Small intestine (tissue), 7 donors: ENCODE measurements at regions not wholly inside any gene's neighbourhood (a gene's known extent, or its start where the extent isn't known, plus 50 kb on each side); places are given as distances from the start of the nearest gene placed in this dataset.

ENCODE experiments used
- DNase-seq, 2 donors: peaks; one replicate each; pipeline versions ENCODE4 v3.0.0 to v3.0.0-alpha.2; 2013
- FAIRE-seq: peaks from 2 replicates; lab custom pipeline; 2012; peaks lifted over from hg19 to GRCh38; lab: Jason Lieb, UNC
- H3K27ac ChIP-seq, 3 donors: one replicate each; pipeline ENCODE4 v1.5.1; 2013; ENCODE audit warnings: low read length in 2 of 3, mild to moderate bottlenecking in 2 of 3, control low read depth in 1 of 3, inconsistent platforms in 1 of 3, low read depth in 1 of 3, moderate library complexity in 1 of 3
- H3K27me3 ChIP-seq, 3 donors: one replicate each; pipeline ENCODE4 v1.6.1; 2013; ENCODE audit warnings: low read length in 3 of 3, inconsistent platforms in 1 of 3; ENCODE audit not compliant: control insufficient read depth in 3 of 3, insufficient read depth in 3 of 3
- H3K36me3 ChIP-seq, 3 donors: one replicate each; pipeline ENCODE4 v1.6.1; 2013; ENCODE audit warnings: low read length in 3 of 3, inconsistent platforms in 1 of 3, low read depth in 1 of 3, mild to moderate bottlenecking in 1 of 3, moderate library complexity in 1 of 3; ENCODE audit not compliant: control insufficient read depth in 3 of 3, insufficient read depth in 2 of 3
- H3K4me1 ChIP-seq, 3 donors: one replicate each; pipeline ENCODE4 v1.6.1; 2013; ENCODE audit warnings: low read length in 2 of 3, inconsistent platforms in 1 of 3, low read depth in 1 of 3, mild to moderate bottlenecking in 1 of 3, moderate library complexity in 1 of 3; ENCODE audit not compliant: control insufficient read depth in 3 of 3, insufficient read depth in 2 of 3
- H3K4me3 ChIP-seq, 3 donors: one replicate each; pipeline ENCODE4 v1.5.1; 2013; ENCODE audit warnings: low read length in 3 of 3, control low read depth in 1 of 3, inconsistent platforms in 1 of 3, low read depth in 1 of 3, mild to moderate bottlenecking in 1 of 3, moderate library complexity in 1 of 3
- H3K9me3 ChIP-seq, 2 donors: one replicate each; pipeline ENCODE4 v1.6.1; 2013; ENCODE audit warnings: low read depth in 1 of 2, low read length in 1 of 2; ENCODE audit not compliant: control insufficient read depth in 2 of 2, insufficient read depth in 1 of 2
- WGBS, 3 donors: extraction: QIAGEN DNeasy Blood & Tissue Kit; methylation state at CpG; one replicate each; pipeline ENCODE4 v1.1.7; 2013; 5-methylcytosine and 5-hydroxymethylcytosine counted together
- donor health status: healthy with polysubstance abuse.
- donor health status: control.
- donor health status: control.
- donor health status: Bipolar disorder and iron deficiency.
- donor health status: healthy.

DNA sequence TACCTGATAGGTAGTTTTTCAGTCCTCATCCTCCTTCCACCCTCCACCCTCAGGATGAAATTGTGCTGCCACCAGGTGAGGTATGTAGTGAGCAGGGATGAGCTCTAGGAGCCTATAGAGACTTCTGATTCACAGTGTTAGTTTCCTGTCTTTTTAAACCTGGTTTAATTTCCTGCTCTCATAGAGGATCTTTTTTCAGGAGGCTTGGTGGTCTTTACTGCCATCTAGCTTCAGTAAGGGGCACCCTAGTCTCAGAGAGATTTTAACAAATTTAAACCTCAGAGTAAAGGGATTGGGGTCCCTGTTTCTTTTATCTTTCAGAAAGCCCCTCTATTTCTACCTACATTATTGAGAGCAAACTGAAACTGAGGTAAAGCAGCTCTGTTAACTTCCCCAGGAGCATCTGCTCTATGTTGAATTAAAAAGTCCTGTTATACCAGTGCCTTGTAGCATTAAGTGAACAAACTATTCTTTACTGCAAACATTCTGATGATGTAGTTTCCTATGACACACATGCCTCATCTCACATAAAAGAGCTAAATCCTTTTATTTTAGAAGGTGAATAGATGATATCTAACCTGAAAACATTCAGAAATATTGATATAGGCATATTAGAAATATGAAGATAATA, 172.2 kb upstream of the DDHD1 start:
- Histone ChIP-seq H3K9me3 (no peaks in the 10 kb centered on the region), H3K27me3 (no peaks in the 10 kb centered on the region), H3K27ac (no peak overlapping the region), H3K4me1 (no peaks in the 10 kb centered on the region), H3K36me3 (no peaks in the 10 kb centered on the region), H3K4me3 (no peak overlapping the region)
- FAIRE-seq (no peak), DNase-seq (no peak)

DNA sequence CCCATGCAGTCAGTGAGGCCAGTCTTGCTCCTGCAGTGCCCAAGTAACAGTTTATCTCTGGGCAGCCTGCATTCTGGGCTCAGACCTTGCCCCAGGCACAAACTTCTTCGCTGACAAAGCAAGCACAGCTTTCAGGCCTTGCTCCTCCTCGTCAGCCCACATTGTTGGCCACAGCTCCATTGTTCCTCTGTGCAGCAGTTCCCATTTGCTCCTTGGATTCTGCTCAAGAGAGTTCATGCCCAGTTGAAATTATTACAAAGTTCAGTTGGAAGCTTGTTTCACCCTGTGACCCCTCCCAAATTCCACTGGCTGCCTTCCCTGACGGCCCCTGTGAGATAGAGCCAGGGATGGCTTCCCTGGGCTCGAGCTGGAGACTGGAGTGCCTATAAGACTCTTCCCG, 163.4 kb upstream of the DDHD1 start:
- H3K36me3 ChIP-seq = no peaks in the 10 kb centered on the region

DNA sequence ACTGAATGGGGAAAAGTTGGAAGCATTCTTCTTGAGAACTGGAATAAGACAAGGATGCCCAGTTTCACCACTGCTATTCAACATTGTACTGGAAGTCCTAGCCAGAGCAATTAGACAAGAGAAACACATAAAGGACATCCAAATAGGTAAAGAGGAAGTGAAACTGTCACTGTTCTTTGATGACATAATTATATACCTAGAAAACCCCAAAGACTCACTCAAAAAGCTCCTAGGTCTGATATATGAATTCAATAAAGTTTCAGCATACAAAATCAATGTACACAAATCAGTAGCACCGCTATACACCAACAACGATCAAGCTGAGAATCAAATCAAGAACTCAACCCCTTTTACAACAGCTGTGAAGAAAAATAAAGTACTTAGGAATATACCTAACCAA, 157.3 kb upstream of the DDHD1 start:
- no peak overlapping the region for H3K27ac ChIP-seq
- no peak overlapping the region for H3K4me3 ChIP-seq
- DNase-seq (no peak), FAIRE-seq (no peak)
- no peaks in the 10 kb centered on the region for H3K27me3 ChIP-seq
- H3K36me3 ChIP-seq = no peaks in the 10 kb centered on the region
- H3K9me3 ChIP-seq = no peaks in the 10 kb centered on the region
- WGBS, 3 donors = 78 to 91% (median 90%) methylated on average over 2 of the region's 2 CpGs
- H3K4me1 ChIP-seq = no peaks in the 10 kb centered on the region

More for the DNA sequence above, 163.4 kb upstream of the DDHD1 start:
- no peaks in the 10 kb centered on the region for H3K27me3 ChIP-seq
- H3K4me3 ChIP-seq = no peak overlapping the region
- H3K9me3 ChIP-seq = peaks cover 0 to 24% of the 10 kb centered on the region in 2 donors
- no peak overlapping the region for H3K27ac ChIP-seq
- FAIRE-seq = no peak
- no peaks in the 10 kb centered on the region for H3K4me1 ChIP-seq
- WGBS, 3 donors = 45 to 72% (median 61%) methylated on average over 5 of the region's 5 CpGs
- DNase-seq = no peak

DNA sequence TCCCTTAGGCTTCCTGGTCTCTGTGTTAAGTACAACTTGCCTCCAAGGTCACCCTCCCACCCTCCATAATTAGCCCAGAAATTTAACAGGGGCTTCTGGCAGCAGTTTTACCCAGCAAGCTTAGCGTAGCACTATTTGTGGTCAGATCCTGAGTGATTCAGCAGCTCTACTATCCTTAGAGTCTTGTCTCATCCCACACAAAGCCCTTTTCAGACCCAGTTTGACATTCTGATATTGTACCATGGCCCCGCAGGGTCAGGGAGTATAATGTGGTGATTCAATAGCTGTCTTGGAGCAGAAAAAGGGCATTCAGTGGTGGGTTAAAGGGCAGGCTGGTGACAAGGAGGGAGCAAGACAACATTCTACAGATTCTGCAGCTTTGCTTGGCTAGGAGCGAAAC, 153.8 kb upstream of the DDHD1 start:
- no peaks in the 10 kb centered on the region for H3K27me3 ChIP-seq
- no peaks in the 10 kb centered on the region for H3K9me3 ChIP-seq
- no peak overlapping the region for H3K27ac ChIP-seq
- H3K36me3 ChIP-seq = no peaks in the 10 kb centered on the region
- no peak for FAIRE-seq
- no peaks in the 10 kb centered on the region for H3K4me1 ChIP-seq
- H3K4me3 ChIP-seq = no peak overlapping the region
- 64 to 74% (median 70%) methylated on average over 3 of the region's 3 CpGs for WGBS, 3 donors
- DNase-seq = no peak

DNA sequence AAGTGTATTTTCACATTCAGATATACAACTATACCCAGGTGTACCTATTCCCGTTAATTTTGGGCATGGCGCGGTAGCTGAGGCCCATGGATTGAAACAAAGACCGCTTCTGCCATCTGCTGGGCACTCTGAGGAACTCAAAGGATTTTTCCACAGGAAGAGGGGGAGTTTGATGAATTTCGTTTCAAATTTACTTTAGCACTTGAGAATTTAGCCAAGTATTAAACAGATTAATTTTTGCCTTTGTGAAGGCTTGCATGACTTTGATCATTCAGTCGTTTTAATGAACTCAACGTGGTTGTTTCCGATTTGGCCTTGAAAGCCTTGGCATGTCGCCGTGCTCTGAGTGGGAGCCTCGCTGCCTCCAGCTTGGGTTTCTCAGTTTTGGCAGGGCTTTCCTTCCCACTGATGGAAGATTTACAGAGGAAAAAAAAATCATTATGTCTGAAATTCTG, 153.2 kb upstream of the DDHD1 start:
- WGBS, 3 donors = 15 to 24% (median 19%) methylated on average over 11 of the region's 11 CpGs
- Histone ChIP-seq H3K27ac (no peak overlapping the region), H3K36me3 (no peaks in the 10 kb centered on the region)

DNA sequence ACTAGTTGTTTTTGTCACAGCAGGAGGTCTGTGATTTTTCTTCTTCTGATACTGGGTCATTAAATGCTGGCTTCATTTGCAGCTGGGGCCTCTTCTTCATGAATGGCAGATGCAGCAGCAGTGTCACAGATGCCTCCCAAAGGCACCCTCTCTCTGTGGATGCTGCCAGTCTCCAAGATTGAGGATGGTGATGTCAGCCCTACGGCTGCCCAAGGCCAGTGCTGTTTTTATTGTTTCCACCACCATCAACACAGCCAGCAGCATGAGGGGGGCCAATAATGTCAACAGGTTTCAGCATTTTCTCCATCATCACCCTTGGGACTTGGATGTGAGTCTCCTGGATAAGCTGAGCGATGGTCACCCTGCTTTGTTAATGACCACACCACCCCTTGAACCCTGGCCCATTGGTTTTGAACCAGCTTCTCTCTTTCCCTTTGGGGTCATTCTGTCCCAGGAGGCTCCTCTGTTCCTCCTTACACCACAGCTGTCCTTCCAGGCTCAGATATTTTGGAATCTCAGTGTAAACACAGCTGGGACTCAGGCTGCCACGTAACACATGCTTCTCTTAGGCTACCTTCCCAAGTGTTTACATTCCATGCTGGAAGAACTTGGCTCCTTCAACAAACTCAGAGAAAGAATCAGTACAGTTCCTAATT, 151.7 kb upstream of the DDHD1 start:
- H3K9me3 ChIP-seq = no peaks in the 10 kb centered on the region
- H3K27me3 ChIP-seq = no peaks in the 10 kb centered on the region
- H3K4me3 ChIP-seq = no peak overlapping the region
- H3K27ac ChIP-seq = peak overlapping the region in 1 of 3 donors; percentile 31
- H3K36me3 ChIP-seq = no peaks in the 10 kb centered on the region
- DNase-seq = peak in 1 of 2 donors; percentile 9
- WGBS, 3 donors = 77 to 81% (median 79%) methylated on average over 3 of the region's 3 CpGs
- no peaks in the 10 kb centered on the region for H3K4me1 ChIP-seq
- FAIRE-seq = no peak

More for the DNA sequence above, 153.2 kb upstream of the DDHD1 start:
- H3K9me3 ChIP-seq = no peaks in the 10 kb centered on the region
- H3K4me1 ChIP-seq = no peaks in the 10 kb centered on the region
- peak overlapping the region in 1 of 3 donors; percentile 25 for H3K4me3 ChIP-seq
- FAIRE-seq (no peak), DNase-seq (peak; percentile 22 to 53)
- no peaks in the 10 kb centered on the region for H3K27me3 ChIP-seq

DNA sequence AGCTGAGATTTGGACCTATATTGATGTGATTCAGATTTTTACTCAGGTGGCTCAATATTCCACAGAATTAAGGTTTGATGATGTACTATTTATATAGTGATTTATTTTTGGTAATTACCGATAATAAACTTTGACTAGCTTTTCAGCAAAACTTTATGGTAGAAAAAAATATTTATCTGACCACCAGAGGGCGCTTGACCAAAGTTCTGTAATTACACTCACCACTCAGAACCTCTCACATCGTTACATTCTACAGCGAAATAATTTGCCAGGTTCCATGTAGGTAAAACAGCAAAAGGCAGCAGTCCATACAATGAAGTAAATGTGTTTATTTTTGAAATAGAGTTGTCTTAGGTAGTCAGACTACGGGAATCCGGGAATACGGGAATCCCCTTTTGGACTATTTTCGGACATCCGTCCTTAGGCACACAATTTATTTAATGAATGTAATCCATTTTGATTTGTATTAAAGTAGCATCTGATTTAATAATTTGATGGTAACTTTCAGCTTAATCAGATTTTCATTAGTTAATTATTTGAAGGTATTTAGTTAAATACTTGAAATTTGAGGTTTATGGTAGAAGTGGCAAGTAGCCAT, 143.0 kb upstream of the DDHD1 start:
- Histone ChIP-seq H3K27ac (no peak overlapping the region), H3K27me3 (no peaks in the 10 kb centered on the region), H3K4me1 (no peaks in the 10 kb centered on the region), H3K4me3 (no peak overlapping the region), H3K9me3 (no peaks in the 10 kb centered on the region), H3K36me3 (no peaks in the 10 kb centered on the region)
- DNase-seq (peak; percentile 20 to 49), FAIRE-seq (no peak)
- 50 to 54% (median 51%) methylated on average over 9 of the region's 9 CpGs for WGBS, 3 donors

DNA sequence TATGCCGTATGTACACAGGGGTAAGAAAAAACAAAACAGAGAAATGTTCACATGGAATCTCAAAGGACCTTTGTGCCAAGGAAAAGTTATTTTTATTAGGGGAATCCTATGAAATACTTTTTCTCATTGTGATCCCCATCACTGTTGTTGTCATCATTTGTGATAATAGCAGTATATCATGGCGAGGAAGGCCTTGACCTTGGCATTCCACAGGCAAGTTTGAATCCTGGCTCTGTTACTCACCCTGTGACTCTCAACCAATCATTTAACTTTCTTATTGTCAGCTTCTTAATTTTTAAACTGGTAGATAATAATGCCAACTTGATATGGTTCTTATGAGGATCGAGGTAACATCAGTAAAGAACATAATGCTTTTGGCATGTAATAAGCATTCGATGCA, 142.2 kb upstream of the DDHD1 start:
- no peak overlapping the region for H3K27ac ChIP-seq
- DNase-seq (no peak), FAIRE-seq (no peak)
- no peak overlapping the region for H3K4me3 ChIP-seq
- WGBS, 3 donors = 80 to 90% (median 83%) methylated on average over 4 of the region's 4 CpGs
- no peaks in the 10 kb centered on the region for H3K4me1 ChIP-seq
- no peaks in the 10 kb centered on the region for H3K9me3 ChIP-seq
- H3K36me3 ChIP-seq = no peaks in the 10 kb centered on the region
- no peaks in the 10 kb centered on the region for H3K27me3 ChIP-seq
